ENCODE measurements at regions not wholly inside any gene's neighbourhood (a gene's known extent, or its start where the extent isn't known, plus 50 kb on each side); places are given as distances from the start of the nearest gene placed in this dataset.

- no peak for TF ChIP-seq EZH2 (IDR thresholded peaks at IDR 0.05; ENCODE audit: low read length, missing control alignments)
- TF ChIP-seq CTCF (conservative IDR thresholded peaks at IDR 0.05 in 1 of 2, IDR thresholded peaks at IDR 0.05 in 1 of 2; ENCODE audit: low read depth in 1 of 2, low read length in 2 of 2) = no peak
- Histone ChIP-seq H3K4me3 (replicated peaks in 1 of 4; ENCODE audit: control extremely low read depth in 1 of 4, insufficient read depth in 1 of 4, low read depth in 3 of 4, low read length in 4 of 4) (no peak overlapping the region), H3K27me3 (ENCODE audit: control insufficient read depth, insufficient read depth, low read length) (no peaks in the 10 kb centered on the region), H2AFZ (ENCODE audit: low read length) (no peak overlapping the region), H3K9ac (ENCODE audit: insufficient read depth, low read length) (no peak overlapping the region), H3K79me2 (ENCODE audit: control insufficient read depth, insufficient read depth, low read length) (no peaks in the 10 kb centered on the region), H3K36me3 (ENCODE audit: control insufficient read depth, insufficient read depth, low read length) (no peaks in the 10 kb centered on the region), H3K27ac (ENCODE audit: insufficient read depth, low read length) (no peak overlapping the region), H4K20me1 (ENCODE audit: control insufficient read depth, extremely low read depth, insufficient read depth, low read length) (no peaks in the 10 kb centered on the region), H3K4me2 (ENCODE audit: extremely low read depth, insufficient read depth, low read length) (no peak overlapping the region), H3K4me1 (ENCODE audit: control insufficient read depth, extremely low read depth, insufficient read depth, low read length) (no peaks in the 10 kb centered on the region), H3K9me3 (ENCODE audit: control insufficient read depth, insufficient read depth, low read depth, low read length) (no peaks in the 10 kb centered on the region)
- no peak for DNase-seq (ENCODE audit: low read depth in 2 of 2)
Measured at GRCh38 chr1:31120783-31121180, 55.3 kb upstream of the PUM1 start.

GRCh38 chr1:31116022-31116421 lies 50.5 kb upstream of the PUM1 start:
- Histone ChIP-seq H2AFZ (ENCODE audit: low read length) (no peak overlapping the region), H3K79me2 (ENCODE audit: control insufficient read depth, insufficient read depth, low read length) (no peaks in the 10 kb centered on the region), H3K27me3 (ENCODE audit: control insufficient read depth, insufficient read depth, low read length) (no peaks in the 10 kb centered on the region), H3K4me2 (ENCODE audit: extremely low read depth, insufficient read depth, low read length) (no peak overlapping the region), H3K4me3 (replicated peaks in 1 of 4; ENCODE audit: control extremely low read depth in 1 of 4, insufficient read depth in 1 of 4, low read depth in 3 of 4, low read length in 4 of 4) (no peak overlapping the region), H3K27ac (ENCODE audit: insufficient read depth, low read length) (no peak overlapping the region), H3K9ac (ENCODE audit: insufficient read depth, low read length) (no peak overlapping the region), H3K4me1 (ENCODE audit: control insufficient read depth, extremely low read depth, insufficient read depth, low read length) (peaks cover 4% of the 10 kb centered on the region), H3K9me3 (ENCODE audit: control insufficient read depth, insufficient read depth, low read depth, low read length) (no peaks in the 10 kb centered on the region), H3K36me3 (ENCODE audit: control insufficient read depth, insufficient read depth, low read length) (no peaks in the 10 kb centered on the region), H4K20me1 (ENCODE audit: control insufficient read depth, extremely low read depth, insufficient read depth, low read length) (no peaks in the 10 kb centered on the region)
- TF ChIP-seq CTCF (conservative IDR thresholded peaks at IDR 0.05 in 1 of 2, IDR thresholded peaks at IDR 0.05 in 1 of 2; ENCODE audit: low read depth in 1 of 2, low read length in 2 of 2) (no peak), EZH2 (IDR thresholded peaks at IDR 0.05; ENCODE audit: low read length, missing control alignments) (no peak)
- no peak for DNase-seq (ENCODE audit: low read depth in 2 of 2)

All from fibroblast of lung (primary cell).